ENCODE measurements at regions not wholly inside any gene's neighbourhood (a gene's known extent, or its start where the extent isn't known, plus 50 kb on each side); places are given as distances from the start of the nearest gene placed in this dataset.

GRCh38 chr2:234415706-234416105 is 81.2 kb downstream of the ARL4C start:
- Histone ChIP-seq H3K27ac (ENCODE audit: low read depth, low read length, poor library complexity, severe bottlenecking) (no peak overlapping the region), H3K36me3 (ENCODE audit: insufficient read depth, low read length, poor library complexity, severe bottlenecking) (no peaks in the 10 kb centered on the region), H3K27me3 (replicated peaks; ENCODE audit: insufficient read depth, low read depth, low read length, poor library complexity) (peaks cover 5% of the 10 kb centered on the region), H3K4me1 (ENCODE audit: insufficient read depth, low read length, poor library complexity, severe bottlenecking) (no peaks in the 10 kb centered on the region), H3K4me3 (ENCODE audit: low read depth, low read length, poor library complexity, severe bottlenecking) (no peak overlapping the region), H3K9me3 (ENCODE audit: low read depth, low read length, poor library complexity, severe bottlenecking) (no peaks in the 10 kb centered on the region)
- POLR2A ChIA-PET (ENCODE audit: low non-redundant PET) = no interaction called here
- no peak for DNase-seq (ENCODE audit: low spot score)
- BruUV-seq (replicated peaks) = no TSS peak
- intact Hi-C loops (cut with micrococcal nuclease; ENCODE audit: unreplicated experiment) = no loop called here
- TF ChIP-seq CTCF (conservative IDR thresholded peaks at IDR 0.05; ENCODE audit: low read depth, low read length) = no peak
- TF ChIP-seq EZH2 (IDR thresholded peaks at IDR 0.05; ENCODE audit: borderline replicate concordance, low read depth, low read length, poor library complexity, severe bottlenecking) = no peak
- CTCF ChIA-PET = no interaction called here

GRCh38 chr2:234414596-234414995 is 82.3 kb downstream of the ARL4C start:
- BruUV-seq (replicated peaks) = no TSS peak
- Histone ChIP-seq H3K4me1 (ENCODE audit: insufficient read depth, low read length, poor library complexity, severe bottlenecking) (no peaks in the 10 kb centered on the region), H3K36me3 (ENCODE audit: insufficient read depth, low read length, poor library complexity, severe bottlenecking) (no peaks in the 10 kb centered on the region), H3K27me3 (replicated peaks; ENCODE audit: insufficient read depth, low read depth, low read length, poor library complexity) (peaks cover 5% of the 10 kb centered on the region), H3K27ac (ENCODE audit: low read depth, low read length, poor library complexity, severe bottlenecking) (no peak overlapping the region), H3K4me3 (ENCODE audit: low read depth, low read length, poor library complexity, severe bottlenecking) (no peak overlapping the region), H3K9me3 (ENCODE audit: low read depth, low read length, poor library complexity, severe bottlenecking) (no peaks in the 10 kb centered on the region)
- ChIA-PET CTCF (no interaction called here), POLR2A (ENCODE audit: low non-redundant PET) (interaction anchor here (0.8 kb wide), 1 partner anchor 1124 kb away, joined by 3 read pairs; no protein-coding TSS in a partner anchor)
- intact Hi-C loops (cut with micrococcal nuclease; ENCODE audit: unreplicated experiment) = no loop called here
- TF ChIP-seq CTCF (conservative IDR thresholded peaks at IDR 0.05; ENCODE audit: low read depth, low read length) = no peak
- no peak for TF ChIP-seq EZH2 (IDR thresholded peaks at IDR 0.05; ENCODE audit: borderline replicate concordance, low read depth, low read length, poor library complexity, severe bottlenecking)
- no peak for DNase-seq (ENCODE audit: low spot score)

GRCh38 chr2:234412726-234413125 is 84.2 kb downstream of the ARL4C start:
- CTCF ChIA-PET = no interaction called here
- POLR2A ChIA-PET (ENCODE audit: low non-redundant PET) = no interaction called here
- DNase-seq (ENCODE audit: low spot score) = peak; percentile 40
- Histone ChIP-seq H3K27ac (ENCODE audit: low read depth, low read length, poor library complexity, severe bottlenecking) (no peak overlapping the region), H3K4me3 (ENCODE audit: low read depth, low read length, poor library complexity, severe bottlenecking) (no peak overlapping the region), H3K27me3 (replicated peaks; ENCODE audit: insufficient read depth, low read depth, low read length, poor library complexity) (peaks cover 5% of the 10 kb centered on the region), H3K36me3 (ENCODE audit: insufficient read depth, low read length, poor library complexity, severe bottlenecking) (no peaks in the 10 kb centered on the region), H3K9me3 (ENCODE audit: low read depth, low read length, poor library complexity, severe bottlenecking) (no peaks in the 10 kb centered on the region), H3K4me1 (ENCODE audit: insufficient read depth, low read length, poor library complexity, severe bottlenecking) (no peaks in the 10 kb centered on the region)
- no TSS peak for BruUV-seq (replicated peaks)
- TF ChIP-seq CTCF (conservative IDR thresholded peaks at IDR 0.05; ENCODE audit: low read depth, low read length) = no peak
- intact Hi-C loops (cut with micrococcal nuclease; ENCODE audit: unreplicated experiment) = no loop called here
